ENCODE measurements at regions not wholly inside any gene's neighbourhood (a gene's known extent, or its start where the extent isn't known, plus 50 kb on each side); places are given as distances from the start of the nearest gene placed in this dataset.
"Not testable (repeated sequence)": the region's sequence is repeated elsewhere in the genome, so short reads cannot be mapped to it uniquely, and the experiment has no call there.

DNA sequence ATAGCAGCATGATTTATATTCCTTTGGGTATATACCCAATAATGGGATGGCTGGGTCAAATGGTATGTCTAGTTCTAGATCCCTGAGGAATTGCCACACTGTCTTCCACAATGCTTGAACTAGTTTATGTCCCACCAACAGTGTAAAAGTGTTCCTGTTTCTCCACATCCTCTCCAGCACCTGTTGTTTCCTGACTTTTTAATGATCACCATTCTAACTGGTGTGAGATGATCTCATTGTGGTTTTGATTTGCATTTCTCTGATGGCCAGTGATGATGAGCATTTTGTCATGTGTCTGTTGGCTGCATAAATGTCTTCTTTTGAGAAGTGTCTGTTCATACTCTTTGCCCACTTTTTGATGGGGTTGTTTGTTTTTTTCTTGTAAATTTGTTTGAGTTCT is 54.0 kb upstream of the GPR89A start:
- H3K27me3 ChIP-seq (ENCODE audit: control insufficient read depth in 1 of 2, insufficient read depth in 1 of 2, low read length in 2 of 2); H2BK120ac ChIP-seq (ENCODE audit: low read depth, low read length): not testable (repeated sequence)

DNA sequence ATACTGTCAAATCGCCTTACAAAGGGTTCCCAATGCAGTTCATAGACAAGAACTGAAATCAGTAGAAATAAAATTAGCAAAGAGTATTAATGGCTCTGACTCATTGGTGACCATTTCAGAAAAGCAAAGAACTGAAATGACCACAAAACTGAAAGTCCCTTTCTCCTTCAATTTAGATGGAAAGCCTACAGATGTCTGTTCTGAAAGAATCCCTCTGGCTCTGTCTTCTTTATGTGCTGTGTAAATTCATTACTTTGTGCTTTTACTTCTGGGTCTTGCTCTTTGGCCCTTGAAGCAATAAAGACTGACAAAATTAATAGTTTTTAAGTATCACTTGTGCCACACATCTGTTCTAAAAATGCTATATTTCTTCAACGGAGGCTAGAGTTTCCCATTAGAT is 62.7 kb upstream of the GPR89A start:
- H2AFZ ChIP-seq (ENCODE audit: low read depth, low read length), result no peak overlapping the region
- H3K27me3 ChIP-seq (ENCODE audit: control insufficient read depth in 1 of 2, insufficient read depth in 1 of 2, low read length in 2 of 2), result no peaks in the 10 kb centered on the region
- H4K91ac ChIP-seq (ENCODE audit: low read length), result no peak overlapping the region
- H3K36me3 ChIP-seq (ENCODE audit: control insufficient read depth in 1 of 2, insufficient read depth in 2 of 2, low read depth in 1 of 2, low read length in 2 of 2), result no peaks in the 10 kb centered on the region
- H3K9ac ChIP-seq (ENCODE audit: low read length), result peak overlapping the region; percentile 2
- H3K4ac ChIP-seq (ENCODE audit: low read depth in 1 of 2, low read length in 2 of 2), result no peak overlapping the region
- no peaks in the 10 kb centered on the region for H3K4me1 ChIP-seq (ENCODE audit: control insufficient read depth, insufficient read depth, low read depth, low read length)
- H3K18ac ChIP-seq (ENCODE audit: low read depth in 1 of 2, low read length in 2 of 2), result no peak overlapping the region
- no peak overlapping the region for H2BK12ac ChIP-seq (ENCODE audit: low read length in 2 of 2)
- no peak overlapping the region for H2BK15ac ChIP-seq (ENCODE audit: low read depth, poor library complexity, severe bottlenecking)
- H3K4me3 ChIP-seq (ENCODE audit: insufficient read depth in 1 of 2, low read depth in 1 of 2, low read length in 2 of 2), result no peak overlapping the region
- H2BK120ac ChIP-seq (ENCODE audit: low read depth, low read length), result no peak overlapping the region
- H3K27ac ChIP-seq (ENCODE audit: low read length, poor library complexity, severe bottlenecking), result no peak overlapping the region
- H2AK5ac ChIP-seq (ENCODE audit: low read length, severe bottlenecking), result no peak overlapping the region
- DNase-seq, result no peak
- H3K4me2 ChIP-seq (ENCODE audit: low read length, poor library complexity, severe bottlenecking), result no peak overlapping the region
- no peak overlapping the region for H3K23ac ChIP-seq (ENCODE audit: low read length in 2 of 2)
- no peaks in the 10 kb centered on the region for H3K9me3 ChIP-seq (ENCODE audit: control insufficient read depth, low read length)
- no peak overlapping the region for H2BK5ac ChIP-seq (ENCODE audit: low read depth, low read length, poor library complexity, severe bottlenecking)
- H3K79me1 ChIP-seq (replicated peaks; ENCODE audit: low read length, poor library complexity, severe bottlenecking), result no peaks in the 10 kb centered on the region
- no peak overlapping the region for H3K14ac ChIP-seq (ENCODE audit: low read length in 2 of 2)
- no peak overlapping the region for H4K8ac ChIP-seq (ENCODE audit: low read length)
- 100% methylated on average over 1 of the region's 2 CpGs for WGBS

More for the DNA sequence above, 54.0 kb upstream of the GPR89A start:
- H2BK5ac ChIP-seq (ENCODE audit: low read depth, low read length, poor library complexity, severe bottlenecking); H3K23ac ChIP-seq (ENCODE audit: low read length in 2 of 2); H3K4ac ChIP-seq (ENCODE audit: low read depth in 1 of 2, low read length in 2 of 2); H2AK5ac ChIP-seq (ENCODE audit: low read length, severe bottlenecking); H2BK12ac ChIP-seq (ENCODE audit: low read length in 2 of 2); H3K14ac ChIP-seq (ENCODE audit: low read length in 2 of 2); H3K79me1 ChIP-seq (replicated peaks; ENCODE audit: low read length, poor library complexity, severe bottlenecking); H2BK15ac ChIP-seq (ENCODE audit: low read depth, poor library complexity, severe bottlenecking); H2AFZ ChIP-seq (ENCODE audit: low read depth, low read length); H3K27ac ChIP-seq (ENCODE audit: low read length, poor library complexity, severe bottlenecking); H3K4me2 ChIP-seq (ENCODE audit: low read length, poor library complexity, severe bottlenecking); H4K91ac ChIP-seq (ENCODE audit: low read length); H3K18ac ChIP-seq (ENCODE audit: low read depth in 1 of 2, low read length in 2 of 2); H3K4me1 ChIP-seq (ENCODE audit: control insufficient read depth, insufficient read depth, low read depth, low read length); DNase-seq; H3K36me3 ChIP-seq (ENCODE audit: control insufficient read depth in 1 of 2, insufficient read depth in 2 of 2, low read depth in 1 of 2, low read length in 2 of 2); H3K9ac ChIP-seq (ENCODE audit: low read length); H3K9me3 ChIP-seq (ENCODE audit: control insufficient read depth, low read length); H3K4me3 ChIP-seq (ENCODE audit: insufficient read depth in 1 of 2, low read depth in 1 of 2, low read length in 2 of 2); H4K8ac ChIP-seq (ENCODE audit: low read length): not testable (repeated sequence)

DNA sequence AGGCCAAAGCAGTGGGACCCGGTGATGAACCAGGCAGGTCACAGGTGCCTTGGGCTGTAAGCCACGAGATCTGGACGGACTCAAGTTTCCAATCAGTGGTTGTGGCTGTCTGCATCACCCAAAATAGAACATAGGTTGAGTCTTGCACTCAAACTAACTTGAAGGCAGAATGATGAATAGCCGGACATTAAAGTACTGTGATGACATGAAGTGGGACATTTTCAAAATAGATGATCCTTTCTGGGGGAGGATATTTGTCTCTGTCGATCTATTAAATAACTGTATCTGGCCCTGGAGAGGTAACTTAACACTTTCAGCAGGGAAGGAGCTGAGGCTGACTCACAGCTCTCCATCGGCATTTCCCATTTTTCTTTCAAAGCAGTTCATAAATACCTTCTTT is 66.1 kb upstream of the GPR89A start:
- H3K4me2 ChIP-seq (ENCODE audit: low read length, poor library complexity, severe bottlenecking); H2BK120ac ChIP-seq (ENCODE audit: low read depth, low read length); H4K91ac ChIP-seq (ENCODE audit: low read length); H3K18ac ChIP-seq (ENCODE audit: low read depth in 1 of 2, low read length in 2 of 2); H3K4me3 ChIP-seq (ENCODE audit: insufficient read depth in 1 of 2, low read depth in 1 of 2, low read length in 2 of 2); H3K36me3 ChIP-seq (ENCODE audit: control insufficient read depth in 1 of 2, insufficient read depth in 2 of 2, low read depth in 1 of 2, low read length in 2 of 2); H2AK5ac ChIP-seq (ENCODE audit: low read length, severe bottlenecking); H2BK12ac ChIP-seq (ENCODE audit: low read length in 2 of 2); H3K4ac ChIP-seq (ENCODE audit: low read depth in 1 of 2, low read length in 2 of 2); H3K14ac ChIP-seq (ENCODE audit: low read length in 2 of 2); H3K4me1 ChIP-seq (ENCODE audit: control insufficient read depth, insufficient read depth, low read depth, low read length); H4K8ac ChIP-seq (ENCODE audit: low read length); H3K9ac ChIP-seq (ENCODE audit: low read length); H2BK15ac ChIP-seq (ENCODE audit: low read depth, poor library complexity, severe bottlenecking); H2BK5ac ChIP-seq (ENCODE audit: low read depth, low read length, poor library complexity, severe bottlenecking); DNase-seq; H3K9me3 ChIP-seq (ENCODE audit: control insufficient read depth, low read length); H3K79me1 ChIP-seq (replicated peaks; ENCODE audit: low read length, poor library complexity, severe bottlenecking); H3K23ac ChIP-seq (ENCODE audit: low read length in 2 of 2); H3K27me3 ChIP-seq (ENCODE audit: control insufficient read depth in 1 of 2, insufficient read depth in 1 of 2, low read length in 2 of 2); H2AFZ ChIP-seq (ENCODE audit: low read depth, low read length): not testable (repeated sequence)
- H3K27ac ChIP-seq (ENCODE audit: low read length, poor library complexity, severe bottlenecking), result peak overlapping the region; percentile 79
- 68% methylated on average over 2 of the region's 6 CpGs for WGBS

DNA sequence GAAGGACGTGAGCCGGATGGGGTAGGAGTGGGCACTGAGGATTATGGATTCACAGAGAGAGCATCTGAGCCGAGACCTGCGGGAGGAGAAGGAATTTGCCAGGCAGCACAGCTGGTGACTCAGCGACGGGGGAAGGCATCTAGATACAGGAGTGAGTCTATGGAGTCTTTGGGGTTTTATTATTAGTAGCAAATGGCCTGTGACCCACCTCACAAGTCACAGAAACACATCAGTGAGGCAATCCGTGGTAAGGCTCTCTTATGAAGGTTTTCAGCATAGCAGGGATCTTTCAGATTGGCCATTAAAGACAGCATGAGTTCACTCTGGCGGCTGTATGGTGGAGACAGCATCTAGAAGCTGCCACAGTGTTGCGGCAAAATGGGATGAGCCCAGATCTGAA is 66.5 kb upstream of the GPR89A start:
- H3K27me3 ChIP-seq (ENCODE audit: control insufficient read depth in 1 of 2, insufficient read depth in 1 of 2, low read length in 2 of 2); H3K23ac ChIP-seq (ENCODE audit: low read length in 2 of 2); H3K14ac ChIP-seq (ENCODE audit: low read length in 2 of 2); H2AK5ac ChIP-seq (ENCODE audit: low read length, severe bottlenecking); H3K9me3 ChIP-seq (ENCODE audit: control insufficient read depth, low read length); H3K4me3 ChIP-seq (ENCODE audit: insufficient read depth in 1 of 2, low read depth in 1 of 2, low read length in 2 of 2); H3K36me3 ChIP-seq (ENCODE audit: control insufficient read depth in 1 of 2, insufficient read depth in 2 of 2, low read depth in 1 of 2, low read length in 2 of 2); H3K4ac ChIP-seq (ENCODE audit: low read depth in 1 of 2, low read length in 2 of 2); H3K9ac ChIP-seq (ENCODE audit: low read length); H2BK15ac ChIP-seq (ENCODE audit: low read depth, poor library complexity, severe bottlenecking); H3K18ac ChIP-seq (ENCODE audit: low read depth in 1 of 2, low read length in 2 of 2); H2BK5ac ChIP-seq (ENCODE audit: low read depth, low read length, poor library complexity, severe bottlenecking); H4K8ac ChIP-seq (ENCODE audit: low read length); H2BK12ac ChIP-seq (ENCODE audit: low read length in 2 of 2); H2AFZ ChIP-seq (ENCODE audit: low read depth, low read length); H2BK120ac ChIP-seq (ENCODE audit: low read depth, low read length); H3K79me1 ChIP-seq (replicated peaks; ENCODE audit: low read length, poor library complexity, severe bottlenecking); H3K4me1 ChIP-seq (ENCODE audit: control insufficient read depth, insufficient read depth, low read depth, low read length); H4K91ac ChIP-seq (ENCODE audit: low read length): not testable (repeated sequence)
- Histone ChIP-seq H3K27ac (ENCODE audit: low read length, poor library complexity, severe bottlenecking) (peak overlapping the region; percentile 79), H3K4me2 (ENCODE audit: low read length, poor library complexity, severe bottlenecking) (peak overlapping the region; percentile 10)
- peak; percentile 52 for DNase-seq
- 33% methylated on average over 9 of the region's 9 CpGs for WGBS
